ENCODE measurements at regions not wholly inside any gene's neighbourhood (a gene's known extent, or its start where the extent isn't known, plus 50 kb on each side); places are given as distances from the start of the nearest gene placed in this dataset.

DNA sequence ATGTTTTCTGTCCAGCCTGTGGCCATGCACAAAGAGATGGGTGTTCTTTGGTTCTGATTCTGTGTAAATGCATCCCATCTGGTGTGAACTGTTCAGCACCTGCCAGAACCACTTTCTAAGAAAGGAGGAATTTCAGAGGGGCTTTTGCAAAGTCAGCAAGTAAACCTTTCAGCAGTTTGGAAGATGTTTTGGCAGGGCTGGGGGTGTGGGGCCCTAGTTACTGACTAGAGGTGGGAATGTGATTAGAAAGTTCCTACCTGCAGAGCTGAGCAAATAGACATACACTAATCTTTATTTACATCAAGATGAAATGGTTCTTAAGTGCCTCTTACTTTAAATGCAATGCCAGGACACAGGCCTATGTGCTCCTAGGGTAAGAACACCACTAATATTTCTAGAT lies 378.1 kb upstream of the USP24 start:
- Histone ChIP-seq H3K79me1 (ENCODE audit: low read depth, low read length) (no peaks in the 10 kb centered on the region), H3K9me3 (replicated peaks in 1 of 2; ENCODE audit: control insufficient read depth in 2 of 2, insufficient read depth in 1 of 2, low read depth in 1 of 2, low read length in 2 of 2) (no peaks in the 10 kb centered on the region), H3K9ac (ENCODE audit: low read depth, low read length, poor library complexity) (no peak overlapping the region), H3K23ac (ENCODE audit: low read depth, low read length, poor library complexity) (no peak overlapping the region), H3K4me3 (ENCODE audit: low read length in 2 of 2) (no peak overlapping the region), H4K8ac (ENCODE audit: low read depth, low read length) (no peak overlapping the region), H3K4me1 (ENCODE audit: control insufficient read depth in 2 of 2, insufficient read depth in 1 of 2, low read depth in 1 of 2, low read length in 2 of 2) (no peaks in the 10 kb centered on the region), H3K27ac (replicated peaks; ENCODE audit: low read length) (no peak overlapping the region), H3K36me3 (replicated peaks in 1 of 2; ENCODE audit: control insufficient read depth in 2 of 2, insufficient read depth in 2 of 2, low read length in 2 of 2) (no peaks in the 10 kb centered on the region), H3K18ac (ENCODE audit: low read length) (no peak overlapping the region), H3K4me2 (ENCODE audit: insufficient read depth, low read length, poor library complexity, severe bottlenecking) (no peak overlapping the region), H3K14ac (ENCODE audit: low read length) (no peak overlapping the region), H2BK15ac (ENCODE audit: low read length) (no peak overlapping the region), H2AFZ (ENCODE audit: low read length) (no peak overlapping the region), H2BK12ac (ENCODE audit: low read length) (no peak overlapping the region), H3K4ac (ENCODE audit: low read length) (no peak overlapping the region), H3K27me3 (ENCODE audit: control insufficient read depth in 3 of 3, insufficient read depth in 3 of 3, low read depth in 1 of 3, low read length in 3 of 3) (no peaks in the 10 kb centered on the region), H4K91ac (ENCODE audit: low read depth, low read length, poor library complexity) (no peak overlapping the region), H2BK120ac (ENCODE audit: low read depth, low read length) (no peak overlapping the region), H2AK5ac (ENCODE audit: low read depth, low read length) (no peak overlapping the region), H2BK5ac (ENCODE audit: low read length) (no peak overlapping the region)
- no peak for DNase-seq (ENCODE audit: low spot score)

DNA sequence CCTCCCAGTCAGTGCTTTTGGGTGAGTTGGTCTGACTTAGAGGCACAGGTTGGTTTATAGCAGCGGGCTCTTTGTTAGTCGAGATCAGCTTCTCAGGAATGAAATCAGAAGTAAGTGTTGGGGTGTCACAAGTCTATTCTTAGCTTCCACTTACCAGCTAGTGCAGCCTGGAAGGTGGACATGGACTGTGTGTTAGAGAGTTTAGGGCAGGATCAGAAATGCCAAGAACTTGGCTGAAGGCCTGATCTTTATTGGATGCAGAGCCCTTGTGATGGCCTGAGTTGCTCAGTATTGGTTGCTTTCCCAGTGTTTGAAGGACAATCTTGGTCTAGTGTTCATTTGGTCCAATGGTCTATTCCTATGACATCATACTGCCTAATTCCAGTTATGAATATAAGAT lies 377.0 kb upstream of the USP24 start:
- no peak overlapping the region for H3K27ac ChIP-seq (replicated peaks; ENCODE audit: low read length)
- no peak overlapping the region for H4K91ac ChIP-seq (ENCODE audit: low read depth, low read length, poor library complexity)
- no peak overlapping the region for H2BK120ac ChIP-seq (ENCODE audit: low read depth, low read length)
- no peak overlapping the region for H2AK5ac ChIP-seq (ENCODE audit: low read depth, low read length)
- no CpG with 5 or more reads among the region's 2 CpGs for WGBS, 2 donors (ENCODE audit: extremely low coverage in 2 of 2, insufficient read length in 2 of 2, insufficient replicate concordance in 1 of 2)
- no peaks in the 10 kb centered on the region for H3K79me1 ChIP-seq (ENCODE audit: low read depth, low read length)
- no peak overlapping the region for H3K4ac ChIP-seq (ENCODE audit: low read length)
- no peak overlapping the region for H3K14ac ChIP-seq (ENCODE audit: low read length)
- H3K18ac ChIP-seq (ENCODE audit: low read length): no peak overlapping the region
- H2BK12ac ChIP-seq (ENCODE audit: low read length): no peak overlapping the region
- H3K9me3 ChIP-seq (replicated peaks in 1 of 2; ENCODE audit: control insufficient read depth in 2 of 2, insufficient read depth in 1 of 2, low read depth in 1 of 2, low read length in 2 of 2): no peaks in the 10 kb centered on the region
- no peak overlapping the region for H2AFZ ChIP-seq (ENCODE audit: low read length)
- H2BK15ac ChIP-seq (ENCODE audit: low read length): no peak overlapping the region
- H3K4me3 ChIP-seq (ENCODE audit: low read length in 2 of 2): no peak overlapping the region
- no peaks in the 10 kb centered on the region for H3K36me3 ChIP-seq (replicated peaks in 1 of 2; ENCODE audit: control insufficient read depth in 2 of 2, insufficient read depth in 2 of 2, low read length in 2 of 2)
- no peak overlapping the region for H3K23ac ChIP-seq (ENCODE audit: low read depth, low read length, poor library complexity)
- H2BK5ac ChIP-seq (ENCODE audit: low read length): no peak overlapping the region
- H3K9ac ChIP-seq (ENCODE audit: low read depth, low read length, poor library complexity): no peak overlapping the region
- H3K27me3 ChIP-seq (ENCODE audit: control insufficient read depth in 3 of 3, insufficient read depth in 3 of 3, low read depth in 1 of 3, low read length in 3 of 3): no peaks in the 10 kb centered on the region
- no peak overlapping the region for H4K8ac ChIP-seq (ENCODE audit: low read depth, low read length)
- no peaks in the 10 kb centered on the region for H3K4me1 ChIP-seq (ENCODE audit: control insufficient read depth in 2 of 2, insufficient read depth in 1 of 2, low read depth in 1 of 2, low read length in 2 of 2)
- DNase-seq (ENCODE audit: low spot score): no peak
- no peak overlapping the region for H3K4me2 ChIP-seq (ENCODE audit: insufficient read depth, low read length, poor library complexity, severe bottlenecking)

DNA sequence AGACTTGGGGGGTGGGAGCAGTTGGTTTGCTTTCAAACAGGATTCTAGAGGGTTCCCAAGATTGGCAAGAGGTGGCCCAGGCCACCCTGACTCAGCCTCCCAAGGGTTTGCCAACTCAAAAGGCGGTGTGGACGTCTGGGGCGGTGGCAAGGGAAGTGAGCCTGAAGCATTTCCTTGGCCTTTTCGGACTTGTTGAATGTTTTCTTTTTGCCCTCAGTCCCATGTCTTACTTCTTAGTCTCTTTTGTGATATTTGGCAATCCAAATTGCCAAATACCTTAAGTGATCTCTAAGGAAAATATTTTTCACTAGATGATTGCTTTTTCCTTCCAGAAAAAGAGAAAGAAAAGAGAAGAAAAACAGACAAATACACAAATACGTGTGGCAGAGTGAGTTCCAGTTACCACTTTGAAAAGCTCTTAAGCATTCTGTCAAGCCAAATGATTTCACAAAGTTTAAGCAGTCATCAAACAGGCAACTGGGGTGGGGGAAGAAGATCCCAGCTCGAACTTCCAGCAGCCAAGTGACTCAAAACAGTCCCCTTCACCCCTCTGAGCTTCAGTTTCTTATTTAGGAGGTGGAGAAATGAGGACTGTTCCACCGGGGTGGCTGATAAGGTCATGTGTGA lies 374.6 kb upstream of the USP24 start:
- Histone ChIP-seq H3K79me1 (ENCODE audit: low read depth, low read length) (no peaks in the 10 kb centered on the region), H2BK12ac (ENCODE audit: low read length) (no peak overlapping the region), H3K23ac (ENCODE audit: low read depth, low read length, poor library complexity) (no peak overlapping the region), H2AK5ac (ENCODE audit: low read depth, low read length) (no peak overlapping the region), H3K9ac (ENCODE audit: low read depth, low read length, poor library complexity) (no peak overlapping the region), H2BK15ac (ENCODE audit: low read length) (no peak overlapping the region), H3K4me1 (ENCODE audit: control insufficient read depth in 2 of 2, insufficient read depth in 1 of 2, low read depth in 1 of 2, low read length in 2 of 2) (peaks cover 0 to 4% of the 10 kb centered on the region in 2 donors), H3K27me3 (ENCODE audit: control insufficient read depth in 3 of 3, insufficient read depth in 3 of 3, low read depth in 1 of 3, low read length in 3 of 3) (no peaks in the 10 kb centered on the region), H3K4me3 (ENCODE audit: low read length in 2 of 2) (no peak overlapping the region), H3K4ac (ENCODE audit: low read length) (no peak overlapping the region), H3K4me2 (ENCODE audit: insufficient read depth, low read length, poor library complexity, severe bottlenecking) (no peak overlapping the region), H3K18ac (ENCODE audit: low read length) (no peak overlapping the region), H2BK5ac (ENCODE audit: low read length) (no peak overlapping the region), H4K8ac (ENCODE audit: low read depth, low read length) (no peak overlapping the region), H2AFZ (ENCODE audit: low read length) (no peak overlapping the region), H4K91ac (ENCODE audit: low read depth, low read length, poor library complexity) (no peak overlapping the region), H3K14ac (ENCODE audit: low read length) (no peak overlapping the region), H3K27ac (replicated peaks; ENCODE audit: low read length) (no peak overlapping the region), H2BK120ac (ENCODE audit: low read depth, low read length) (no peak overlapping the region), H3K9me3 (replicated peaks in 1 of 2; ENCODE audit: control insufficient read depth in 2 of 2, insufficient read depth in 1 of 2, low read depth in 1 of 2, low read length in 2 of 2) (no peaks in the 10 kb centered on the region), H3K36me3 (replicated peaks in 1 of 2; ENCODE audit: control insufficient read depth in 2 of 2, insufficient read depth in 2 of 2, low read length in 2 of 2) (no peaks in the 10 kb centered on the region)
- DNase-seq (ENCODE audit: low spot score): no peak
- WGBS, 2 donors (ENCODE audit: extremely low coverage in 2 of 2, insufficient read length in 2 of 2, insufficient replicate concordance in 1 of 2): no CpG with 5 or more reads among the region's 7 CpGs

DNA sequence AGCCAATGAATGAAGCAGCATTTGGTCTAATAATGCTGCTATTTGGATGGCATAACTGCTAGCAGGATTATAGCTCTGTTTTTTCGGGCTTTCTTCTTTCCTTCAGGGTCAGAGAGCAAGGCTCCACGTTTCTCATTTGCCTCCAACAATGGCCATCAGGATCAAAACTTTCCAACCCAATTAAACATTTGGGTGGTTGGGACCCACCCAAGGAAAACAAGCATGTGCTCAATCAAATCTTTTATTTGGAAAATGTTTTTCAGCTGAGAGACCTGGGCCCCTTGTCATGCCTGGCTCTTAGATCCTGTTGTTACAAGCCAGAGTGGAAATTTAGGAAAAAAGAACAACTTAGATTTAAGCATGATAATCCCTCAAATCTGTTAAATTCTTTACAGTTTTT lies 373.1 kb upstream of the USP24 start:
- H3K27ac ChIP-seq (replicated peaks; ENCODE audit: low read length): no peak overlapping the region

More for the DNA sequence above, 373.1 kb upstream of the USP24 start:
- Histone ChIP-seq H3K18ac (ENCODE audit: low read length) (no peak overlapping the region), H3K4ac (ENCODE audit: low read length) (no peak overlapping the region), H2AK5ac (ENCODE audit: low read depth, low read length) (no peak overlapping the region), H3K14ac (ENCODE audit: low read length) (no peak overlapping the region), H3K9ac (ENCODE audit: low read depth, low read length, poor library complexity) (no peak overlapping the region), H2BK5ac (ENCODE audit: low read length) (no peak overlapping the region), H3K36me3 (replicated peaks in 1 of 2; ENCODE audit: control insufficient read depth in 2 of 2, insufficient read depth in 2 of 2, low read length in 2 of 2) (no peaks in the 10 kb centered on the region), H2BK120ac (ENCODE audit: low read depth, low read length) (no peak overlapping the region), H3K4me1 (ENCODE audit: control insufficient read depth in 2 of 2, insufficient read depth in 1 of 2, low read depth in 1 of 2, low read length in 2 of 2) (peaks cover 0 to 11% of the 10 kb centered on the region in 2 donors), H2BK12ac (ENCODE audit: low read length) (no peak overlapping the region), H3K27me3 (ENCODE audit: control insufficient read depth in 3 of 3, insufficient read depth in 3 of 3, low read depth in 1 of 3, low read length in 3 of 3) (no peaks in the 10 kb centered on the region), H3K4me3 (ENCODE audit: low read length in 2 of 2) (no peak overlapping the region), H3K4me2 (ENCODE audit: insufficient read depth, low read length, poor library complexity, severe bottlenecking) (no peak overlapping the region), H4K8ac (ENCODE audit: low read depth, low read length) (no peak overlapping the region), H3K23ac (ENCODE audit: low read depth, low read length, poor library complexity) (no peak overlapping the region), H2BK15ac (ENCODE audit: low read length) (no peak overlapping the region), H2AFZ (ENCODE audit: low read length) (no peak overlapping the region), H3K79me1 (ENCODE audit: low read depth, low read length) (no peaks in the 10 kb centered on the region), H4K91ac (ENCODE audit: low read depth, low read length, poor library complexity) (no peak overlapping the region), H3K9me3 (replicated peaks in 1 of 2; ENCODE audit: control insufficient read depth in 2 of 2, insufficient read depth in 1 of 2, low read depth in 1 of 2, low read length in 2 of 2) (no peaks in the 10 kb centered on the region)
- no peak for DNase-seq (ENCODE audit: low spot score)
- no CpG with 5 or more reads among the region's 2 CpGs for WGBS, 2 donors (ENCODE audit: extremely low coverage in 2 of 2, insufficient read length in 2 of 2, insufficient replicate concordance in 1 of 2)

Data from neuronal stem cell (in vitro differentiated cells).